PFSK-1 (cell line): ENCODE measurements at regions not wholly inside any gene's neighbourhood (a gene's known extent, or its start where the extent isn't known, plus 50 kb on each side); places are given as distances from the start of the nearest gene placed in this dataset.

ENCODE experiments used
- POLR2AphosphoS5 ChIP-seq: IDR thresholded peaks from 2 replicates; pipeline ENCODE4 v1.6.1; 2012; ENCODE audit warnings: low read depth, mild to moderate bottlenecking, control low read depth, low read length, moderate library complexity
- SIN3A ChIP-seq: IDR thresholded peaks from 2 replicates; pipeline ENCODE4 v1.6.1; 2012; ENCODE audit warnings: mild to moderate bottlenecking, low read length, moderate library complexity, borderline replicate concordance; ENCODE audit not compliant: insufficient read depth
- TAF1 ChIP-seq: IDR thresholded peaks from 2 replicates; pipeline ENCODE4 v1.6.1; 2012; ENCODE audit warnings: low read length, control low read depth, borderline replicate concordance; ENCODE audit not compliant: insufficient read depth

- TF ChIP-seq SIN3A (no peak), POLR2AphosphoS5 (no peak), TAF1 (no peak)
Observed at GRCh38 chr2:104476075-104476474, 377.8 kb upstream of the POU3F3 start.
